ENCODE measurements at regions not wholly inside any gene's neighbourhood (a gene's known extent, or its start where the extent isn't known, plus 50 kb on each side); places are given as distances from the start of the nearest gene placed in this dataset.

DNA sequence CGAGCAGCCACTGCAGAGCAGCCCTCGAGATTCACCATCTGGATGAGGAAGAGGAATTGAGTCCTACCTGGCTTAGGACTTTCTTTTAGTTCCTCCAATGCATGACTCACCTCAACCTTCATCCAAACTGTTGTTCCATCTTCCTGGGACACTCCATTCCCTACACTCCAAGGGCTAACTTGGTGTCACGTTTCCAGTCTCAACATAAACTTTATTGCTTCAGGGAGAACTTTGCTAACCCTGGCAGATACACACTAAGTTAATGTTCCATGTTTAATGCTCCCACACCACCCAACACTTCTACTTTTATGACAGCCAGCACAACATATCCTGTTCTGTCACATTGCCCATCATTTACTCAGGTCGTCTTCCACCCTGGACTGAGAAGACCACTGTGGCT is 164.4 kb downstream of the RBM26 start (continued):
- TF ChIP-seq, protein P1, sequence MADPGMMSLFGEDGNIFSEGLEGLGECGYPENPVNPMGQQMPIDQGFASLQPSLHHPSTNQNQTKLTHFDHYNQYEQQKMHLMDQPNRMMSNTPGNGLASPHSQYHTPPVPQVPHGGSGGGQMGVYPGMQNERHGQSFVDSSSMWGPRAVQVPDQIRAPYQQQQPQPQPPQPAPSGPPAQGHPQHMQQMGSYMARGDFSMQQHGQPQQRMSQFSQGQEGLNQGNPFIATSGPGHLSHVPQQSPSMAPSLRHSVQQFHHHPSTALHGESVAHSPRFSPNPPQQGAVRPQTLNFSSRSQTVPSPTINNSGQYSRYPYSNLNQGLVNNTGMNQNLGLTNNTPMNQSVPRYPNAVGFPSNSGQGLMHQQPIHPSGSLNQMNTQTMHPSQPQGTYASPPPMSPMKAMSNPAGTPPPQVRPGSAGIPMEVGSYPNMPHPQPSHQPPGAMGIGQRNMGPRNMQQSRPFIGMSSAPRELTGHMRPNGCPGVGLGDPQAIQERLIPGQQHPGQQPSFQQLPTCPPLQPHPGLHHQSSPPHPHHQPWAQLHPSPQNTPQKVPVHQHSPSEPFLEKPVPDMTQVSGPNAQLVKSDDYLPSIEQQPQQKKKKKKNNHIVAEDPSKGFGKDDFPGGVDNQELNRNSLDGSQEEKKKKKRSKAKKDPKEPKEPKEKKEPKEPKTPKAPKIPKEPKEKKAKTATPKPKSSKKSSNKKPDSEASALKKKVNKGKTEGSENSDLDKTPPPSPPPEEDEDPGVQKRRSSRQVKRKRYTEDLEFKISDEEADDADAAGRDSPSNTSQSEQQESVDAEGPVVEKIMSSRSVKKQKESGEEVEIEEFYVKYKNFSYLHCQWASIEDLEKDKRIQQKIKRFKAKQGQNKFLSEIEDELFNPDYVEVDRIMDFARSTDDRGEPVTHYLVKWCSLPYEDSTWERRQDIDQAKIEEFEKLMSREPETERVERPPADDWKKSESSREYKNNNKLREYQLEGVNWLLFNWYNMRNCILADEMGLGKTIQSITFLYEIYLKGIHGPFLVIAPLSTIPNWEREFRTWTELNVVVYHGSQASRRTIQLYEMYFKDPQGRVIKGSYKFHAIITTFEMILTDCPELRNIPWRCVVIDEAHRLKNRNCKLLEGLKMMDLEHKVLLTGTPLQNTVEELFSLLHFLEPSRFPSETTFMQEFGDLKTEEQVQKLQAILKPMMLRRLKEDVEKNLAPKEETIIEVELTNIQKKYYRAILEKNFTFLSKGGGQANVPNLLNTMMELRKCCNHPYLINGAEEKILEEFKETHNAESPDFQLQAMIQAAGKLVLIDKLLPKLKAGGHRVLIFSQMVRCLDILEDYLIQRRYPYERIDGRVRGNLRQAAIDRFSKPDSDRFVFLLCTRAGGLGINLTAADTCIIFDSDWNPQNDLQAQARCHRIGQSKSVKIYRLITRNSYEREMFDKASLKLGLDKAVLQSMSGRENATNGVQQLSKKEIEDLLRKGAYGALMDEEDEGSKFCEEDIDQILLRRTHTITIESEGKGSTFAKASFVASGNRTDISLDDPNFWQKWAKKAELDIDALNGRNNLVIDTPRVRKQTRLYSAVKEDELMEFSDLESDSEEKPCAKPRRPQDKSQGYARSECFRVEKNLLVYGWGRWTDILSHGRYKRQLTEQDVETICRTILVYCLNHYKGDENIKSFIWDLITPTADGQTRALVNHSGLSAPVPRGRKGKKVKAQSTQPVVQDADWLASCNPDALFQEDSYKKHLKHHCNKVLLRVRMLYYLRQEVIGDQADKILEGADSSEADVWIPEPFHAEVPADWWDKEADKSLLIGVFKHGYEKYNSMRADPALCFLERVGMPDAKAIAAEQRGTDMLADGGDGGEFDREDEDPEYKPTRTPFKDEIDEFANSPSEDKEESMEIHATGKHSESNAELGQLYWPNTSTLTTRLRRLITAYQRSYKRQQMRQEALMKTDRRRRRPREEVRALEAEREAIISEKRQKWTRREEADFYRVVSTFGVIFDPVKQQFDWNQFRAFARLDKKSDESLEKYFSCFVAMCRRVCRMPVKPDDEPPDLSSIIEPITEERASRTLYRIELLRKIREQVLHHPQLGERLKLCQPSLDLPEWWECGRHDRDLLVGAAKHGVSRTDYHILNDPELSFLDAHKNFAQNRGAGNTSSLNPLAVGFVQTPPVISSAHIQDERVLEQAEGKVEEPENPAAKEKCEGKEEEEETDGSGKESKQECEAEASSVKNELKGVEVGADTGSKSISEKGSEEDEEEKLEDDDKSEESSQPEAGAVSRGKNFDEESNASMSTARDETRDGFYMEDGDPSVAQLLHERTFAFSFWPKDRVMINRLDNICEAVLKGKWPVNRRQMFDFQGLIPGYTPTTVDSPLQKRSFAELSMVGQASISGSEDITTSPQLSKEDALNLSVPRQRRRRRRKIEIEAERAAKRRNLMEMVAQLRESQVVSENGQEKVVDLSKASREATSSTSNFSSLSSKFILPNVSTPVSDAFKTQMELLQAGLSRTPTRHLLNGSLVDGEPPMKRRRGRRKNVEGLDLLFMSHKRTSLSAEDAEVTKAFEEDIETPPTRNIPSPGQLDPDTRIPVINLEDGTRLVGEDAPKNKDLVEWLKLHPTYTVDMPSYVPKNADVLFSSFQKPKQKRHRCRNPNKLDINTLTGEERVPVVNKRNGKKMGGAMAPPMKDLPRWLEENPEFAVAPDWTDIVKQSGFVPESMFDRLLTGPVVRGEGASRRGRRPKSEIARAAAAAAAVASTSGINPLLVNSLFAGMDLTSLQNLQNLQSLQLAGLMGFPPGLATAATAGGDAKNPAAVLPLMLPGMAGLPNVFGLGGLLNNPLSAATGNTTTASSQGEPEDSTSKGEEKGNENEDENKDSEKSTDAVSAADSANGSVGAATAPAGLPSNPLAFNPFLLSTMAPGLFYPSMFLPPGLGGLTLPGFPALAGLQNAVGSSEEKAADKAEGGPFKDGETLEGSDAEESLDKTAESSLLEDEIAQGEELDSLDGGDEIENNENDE (IDR thresholded peaks at IDR 0.05; ENCODE audit: insufficient replicate concordance, low read length) = no peak

All from H1 (cell line).